ENCODE measurements at regions not wholly inside any gene's neighbourhood (a gene's known extent, or its start where the extent isn't known, plus 50 kb on each side); places are given as distances from the start of the nearest gene placed in this dataset.

- TF ChIP-seq POLR2AphosphoS5 (IDR thresholded peaks at IDR 0.05; ENCODE audit: low read depth, low read length): no peak
- no peak for TF ChIP-seq TAF1 (IDR thresholded peaks at IDR 0.05; ENCODE audit: borderline replicate concordance, low read depth, low read length)
- no peak for TF ChIP-seq POLR2A (IDR thresholded peaks at IDR 0.05; ENCODE audit: low read depth, low read length)
- no peak for FAIRE-seq
- no peak for DNase-seq (ENCODE audit: insufficient read length)
These were observed 184.4 kb downstream of the SH2D1A start for GRCh38 chrX:124530803-124531202.

- TF ChIP-seq POLR2AphosphoS5 (IDR thresholded peaks at IDR 0.05; ENCODE audit: low read depth, low read length): no peak
- TF ChIP-seq TAF1 (IDR thresholded peaks at IDR 0.05; ENCODE audit: borderline replicate concordance, low read depth, low read length): no peak
- no peak for TF ChIP-seq POLR2A (IDR thresholded peaks at IDR 0.05; ENCODE audit: low read depth, low read length)
- no peak for DNase-seq (ENCODE audit: insufficient read length)
- FAIRE-seq: no peak
These were observed 188.2 kb downstream of the SH2D1A start for GRCh38 chrX:124534536-124534935.

- TF ChIP-seq POLR2A (IDR thresholded peaks at IDR 0.05; ENCODE audit: low read depth, low read length) (no peak), TAF1 (IDR thresholded peaks at IDR 0.05; ENCODE audit: borderline replicate concordance, low read depth, low read length) (no peak), POLR2AphosphoS5 (IDR thresholded peaks at IDR 0.05; ENCODE audit: low read depth, low read length) (no peak)
- DNase-seq (ENCODE audit: insufficient read length) (no peak), FAIRE-seq (no peak)
These were observed 194.1 kb downstream of the SH2D1A start for GRCh38 chrX:124540474-124540873.

- TF ChIP-seq TAF1 (IDR thresholded peaks at IDR 0.05; ENCODE audit: borderline replicate concordance, low read depth, low read length): no peak
- no peak for TF ChIP-seq POLR2A (IDR thresholded peaks at IDR 0.05; ENCODE audit: low read depth, low read length)
- TF ChIP-seq POLR2AphosphoS5 (IDR thresholded peaks at IDR 0.05; ENCODE audit: low read depth, low read length): no peak
- DNase-seq (ENCODE audit: insufficient read length): no peak
These were observed 202.2 kb downstream of the SH2D1A start for GRCh38 chrX:124548571-124548970.

GRCh38 chrX:124555036-124555595 lies 208.8 kb downstream of the SH2D1A start:
- FAIRE-seq: no peak
- no peak for TF ChIP-seq POLR2A (IDR thresholded peaks at IDR 0.05; ENCODE audit: low read depth, low read length)
- no peak for TF ChIP-seq POLR2AphosphoS5 (IDR thresholded peaks at IDR 0.05; ENCODE audit: low read depth, low read length)
- TF ChIP-seq TAF1 (IDR thresholded peaks at IDR 0.05; ENCODE audit: borderline replicate concordance, low read depth, low read length): no peak
- DNase-seq (ENCODE audit: insufficient read length): no peak

More at GRCh38 chrX:124548571-124548970, 202.2 kb downstream of the SH2D1A start:
- FAIRE-seq: no peak

- no peak for DNase-seq (ENCODE audit: insufficient read length)
- TF ChIP-seq TAF1 (IDR thresholded peaks at IDR 0.05; ENCODE audit: borderline replicate concordance, low read depth, low read length): no peak
- TF ChIP-seq POLR2AphosphoS5 (IDR thresholded peaks at IDR 0.05; ENCODE audit: low read depth, low read length): no peak
- no peak for TF ChIP-seq POLR2A (IDR thresholded peaks at IDR 0.05; ENCODE audit: low read depth, low read length)
- FAIRE-seq: no peak
These were observed 211.6 kb downstream of the SH2D1A start for GRCh38 chrX:124557976-124558375.

GRCh38 chrX:124573468-124573867 lies 227.1 kb downstream of the SH2D1A start:
- DNase-seq (ENCODE audit: insufficient read length): no peak
- no peak for TF ChIP-seq POLR2A (IDR thresholded peaks at IDR 0.05; ENCODE audit: low read depth, low read length)
- TF ChIP-seq POLR2AphosphoS5 (IDR thresholded peaks at IDR 0.05; ENCODE audit: low read depth, low read length): no peak
- TF ChIP-seq TAF1 (IDR thresholded peaks at IDR 0.05; ENCODE audit: borderline replicate concordance, low read depth, low read length): no peak
- no peak for FAIRE-seq

GRCh38 chrX:124592744-124593143 lies 246.4 kb downstream of the SH2D1A start:
- TF ChIP-seq TAF1 (IDR thresholded peaks at IDR 0.05; ENCODE audit: borderline replicate concordance, low read depth, low read length): no peak
- no peak for TF ChIP-seq POLR2A (IDR thresholded peaks at IDR 0.05; ENCODE audit: low read depth, low read length)
- TF ChIP-seq POLR2AphosphoS5 (IDR thresholded peaks at IDR 0.05; ENCODE audit: low read depth, low read length): no peak
- FAIRE-seq: no peak

GRCh38 chrX:124594017-124594651 lies 247.8 kb downstream of the SH2D1A start:
- no peak for TF ChIP-seq TAF1 (IDR thresholded peaks at IDR 0.05; ENCODE audit: borderline replicate concordance, low read depth, low read length)
- no peak for TF ChIP-seq POLR2A (IDR thresholded peaks at IDR 0.05; ENCODE audit: low read depth, low read length)
- no peak for TF ChIP-seq POLR2AphosphoS5 (IDR thresholded peaks at IDR 0.05; ENCODE audit: low read depth, low read length)
- DNase-seq (ENCODE audit: insufficient read length) (no peak), FAIRE-seq (no peak)

More at GRCh38 chrX:124592744-124593143, 246.4 kb downstream of the SH2D1A start:
- no peak for DNase-seq (ENCODE audit: insufficient read length)

GRCh38 chrX:124605511-124605910 lies 259.1 kb downstream of the SH2D1A start:
- TF ChIP-seq TAF1 (IDR thresholded peaks at IDR 0.05; ENCODE audit: borderline replicate concordance, low read depth, low read length) (no peak), POLR2AphosphoS5 (IDR thresholded peaks at IDR 0.05; ENCODE audit: low read depth, low read length) (no peak)
- FAIRE-seq (no peak), DNase-seq (ENCODE audit: insufficient read length) (no peak)

- no peak for FAIRE-seq
- TF ChIP-seq POLR2AphosphoS5 (IDR thresholded peaks at IDR 0.05; ENCODE audit: low read depth, low read length): no peak
- no peak for TF ChIP-seq POLR2A (IDR thresholded peaks at IDR 0.05; ENCODE audit: low read depth, low read length)
- TF ChIP-seq TAF1 (IDR thresholded peaks at IDR 0.05; ENCODE audit: borderline replicate concordance, low read depth, low read length): no peak
- no peak for DNase-seq (ENCODE audit: insufficient read length)
These were observed 260.4 kb downstream of the SH2D1A start for GRCh38 chrX:124606724-124607123.

GRCh38 chrX:124619710-124620109 lies 273.3 kb downstream of the SH2D1A start:
- no peak for DNase-seq (ENCODE audit: insufficient read length)
- no peak for FAIRE-seq
- TF ChIP-seq POLR2AphosphoS5 (IDR thresholded peaks at IDR 0.05; ENCODE audit: low read depth, low read length): no peak
- TF ChIP-seq POLR2A (IDR thresholded peaks at IDR 0.05; ENCODE audit: low read depth, low read length): no peak
- TF ChIP-seq TAF1 (IDR thresholded peaks at IDR 0.05; ENCODE audit: borderline replicate concordance, low read depth, low read length): no peak

Measured in GM12892 (cell line).